ENCODE measurements at regions not wholly inside any gene's neighbourhood (a gene's known extent, or its start where the extent isn't known, plus 50 kb on each side); places are given as distances from the start of the nearest gene placed in this dataset.

DNA sequence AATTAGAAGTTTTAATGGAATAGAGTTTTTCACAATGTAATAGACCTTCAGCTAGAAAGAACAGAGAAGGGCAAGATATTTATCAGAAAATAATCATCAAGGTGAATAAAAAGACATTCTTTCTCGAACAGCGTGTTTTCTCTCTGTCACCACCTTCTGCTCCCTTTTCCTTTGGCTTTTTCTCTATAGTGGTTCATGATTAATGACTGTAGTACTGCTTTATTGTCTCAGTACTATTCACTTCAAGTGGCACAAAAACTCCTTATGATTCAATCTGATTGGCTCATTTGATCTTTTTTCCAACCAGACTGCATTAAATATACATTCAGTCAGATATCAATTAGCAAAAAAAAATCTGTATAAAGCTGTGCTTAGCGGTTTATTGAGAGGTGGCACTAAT, 516.0 kb downstream of the OTOL1 start:
- no peak for DNase-seq (ENCODE audit: extremely low spot score)
- Histone ChIP-seq H3K27ac (ENCODE audit: low read depth) (no peak overlapping the region), H3K36me3 (ENCODE audit: insufficient read depth) (no peaks in the 10 kb centered on the region), H3K4me3 (ENCODE audit: low read depth, low read length) (no peak overlapping the region), H3K4me1 (ENCODE audit: insufficient read depth) (no peaks in the 10 kb centered on the region)
- WGBS, result 90% methylated on average over 3 of the region's 3 CpGs

DNA sequence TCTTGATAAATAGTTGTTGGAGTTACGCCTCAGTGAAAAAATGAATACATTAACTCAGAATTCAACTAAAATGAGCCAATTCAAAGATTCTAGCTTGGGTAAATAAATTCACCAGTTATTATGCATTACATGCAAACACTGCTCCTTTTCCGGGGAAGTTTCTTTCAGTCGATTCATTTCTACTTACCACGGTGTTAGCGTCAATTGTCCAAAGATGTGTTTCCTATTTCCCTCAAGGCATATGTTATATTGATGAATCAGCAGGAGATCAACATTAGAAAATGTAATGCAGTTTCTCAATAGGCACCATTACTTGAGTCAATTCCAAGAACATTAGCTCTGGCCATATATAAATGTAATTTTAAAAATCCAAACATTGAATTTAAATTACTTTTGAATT, 517.7 kb downstream of the OTOL1 start:
- WGBS, result 97% methylated on average over 5 of the region's 5 CpGs
- Histone ChIP-seq H3K27ac (ENCODE audit: low read depth) (no peak overlapping the region), H3K4me1 (ENCODE audit: insufficient read depth) (no peaks in the 10 kb centered on the region), H3K4me3 (ENCODE audit: low read depth, low read length) (no peak overlapping the region), H3K36me3 (ENCODE audit: insufficient read depth) (no peaks in the 10 kb centered on the region)
- DNase-seq (ENCODE audit: extremely low spot score), result no peak

DNA sequence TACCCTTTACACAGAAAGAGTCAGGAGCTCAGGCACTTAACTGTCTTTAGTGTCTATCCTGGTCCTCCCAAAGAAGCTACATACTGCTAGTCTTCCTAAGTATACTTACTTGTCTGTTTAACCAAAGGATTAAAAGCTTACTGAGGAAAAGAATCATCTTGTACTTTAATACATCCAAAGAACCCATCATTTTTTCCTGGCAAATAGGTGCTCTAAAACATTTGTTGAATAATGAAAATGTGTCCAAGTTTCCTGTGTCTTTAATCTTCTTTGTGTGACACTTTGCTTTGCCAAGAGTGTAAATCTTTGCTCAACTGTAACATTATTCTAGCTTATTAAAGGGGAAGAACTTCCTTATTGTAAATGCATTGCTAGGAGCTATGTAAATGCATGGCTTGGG, 519.2 kb downstream of the OTOL1 start:
- no peak for DNase-seq (ENCODE audit: extremely low spot score)
- H3K27ac ChIP-seq (ENCODE audit: low read depth), result no peak overlapping the region

DNA sequence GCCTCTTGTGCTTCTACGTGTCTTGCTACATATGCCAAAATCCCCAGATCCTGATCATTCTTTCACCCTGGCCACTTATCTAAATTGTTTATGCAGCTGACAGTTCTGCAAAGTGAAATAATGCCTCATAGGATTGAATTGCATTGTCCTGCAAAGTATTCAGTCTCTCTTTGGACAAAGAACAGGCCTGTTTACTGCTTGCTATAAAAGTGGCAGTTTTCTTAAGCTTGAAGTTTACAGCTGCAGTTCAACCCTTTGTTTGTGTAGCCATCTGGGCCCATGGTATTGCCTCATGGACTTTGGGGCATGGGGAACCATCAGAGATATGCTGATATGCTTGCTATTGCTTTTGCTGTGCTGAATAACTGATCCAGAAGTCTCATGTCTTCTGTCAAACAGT, 523.2 kb downstream of the OTOL1 start:
- H3K27ac ChIP-seq (ENCODE audit: low read depth), result no peak overlapping the region
- H3K36me3 ChIP-seq (ENCODE audit: insufficient read depth), result no peaks in the 10 kb centered on the region
- no peak for DNase-seq (ENCODE audit: extremely low spot score)
- H3K4me1 ChIP-seq (ENCODE audit: insufficient read depth), result no peaks in the 10 kb centered on the region
- 59% methylated on average over 1 of the region's 1 CpG for WGBS
- no peak overlapping the region for H3K4me3 ChIP-seq (ENCODE audit: low read depth, low read length)

More for the DNA sequence above, 519.2 kb downstream of the OTOL1 start:
- no peaks in the 10 kb centered on the region for H3K4me1 ChIP-seq (ENCODE audit: insufficient read depth)
- no peaks in the 10 kb centered on the region for H3K36me3 ChIP-seq (ENCODE audit: insufficient read depth)
- H3K4me3 ChIP-seq (ENCODE audit: low read depth, low read length), result no peak overlapping the region

DNA sequence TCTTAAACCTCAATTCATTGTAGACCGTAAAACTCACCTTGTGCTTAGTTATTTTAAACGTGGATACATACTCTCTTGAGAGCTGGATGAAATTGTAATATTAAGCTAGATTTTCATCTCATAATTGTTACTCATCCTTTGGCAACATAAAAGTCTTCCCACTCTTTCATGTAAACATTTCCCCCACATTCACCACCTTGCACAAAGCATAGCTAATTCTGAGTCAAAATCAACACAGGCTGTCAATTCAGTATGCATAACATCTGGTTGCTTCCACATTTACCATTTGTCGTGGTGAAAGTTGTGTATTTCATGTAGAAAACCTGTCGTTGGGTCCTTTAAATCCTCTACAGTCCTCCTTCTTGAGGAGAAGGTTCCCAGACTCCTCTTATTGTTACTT, 524.6 kb downstream of the OTOL1 start:
- Histone ChIP-seq H3K36me3 (ENCODE audit: insufficient read depth) (no peaks in the 10 kb centered on the region), H3K27ac (ENCODE audit: low read depth) (no peak overlapping the region), H3K4me3 (ENCODE audit: low read depth, low read length) (no peak overlapping the region), H3K4me1 (ENCODE audit: insufficient read depth) (no peaks in the 10 kb centered on the region)
- 75% methylated on average over 4 of the region's 4 CpGs for WGBS
- no peak for DNase-seq (ENCODE audit: extremely low spot score)

DNA sequence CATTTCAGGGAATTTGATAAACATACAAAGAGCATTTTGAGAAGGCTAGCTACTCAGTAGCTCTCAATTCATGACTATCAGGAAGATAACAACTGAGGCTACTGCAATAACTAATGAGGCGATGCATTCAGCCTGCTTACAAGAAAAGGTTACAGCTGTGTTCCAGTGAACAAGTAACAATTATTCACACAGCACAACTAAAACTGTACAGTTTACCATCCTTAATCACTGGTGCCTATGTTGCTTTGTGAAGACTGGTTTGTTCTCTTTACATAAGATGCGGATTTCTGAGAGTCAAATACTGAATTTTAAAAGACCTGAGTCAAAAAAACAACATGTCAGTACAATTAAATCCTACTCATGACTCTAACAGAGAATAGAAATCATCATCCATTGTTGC, 526.3 kb downstream of the OTOL1 start:
- Histone ChIP-seq H3K27ac (ENCODE audit: low read depth) (no peak overlapping the region), H3K36me3 (ENCODE audit: insufficient read depth) (no peaks in the 10 kb centered on the region), H3K4me3 (ENCODE audit: low read depth, low read length) (no peak overlapping the region), H3K4me1 (ENCODE audit: insufficient read depth) (no peaks in the 10 kb centered on the region)
- DNase-seq (ENCODE audit: extremely low spot score), result no peak
- WGBS, result 92% methylated on average over 2 of the region's 2 CpGs

DNA sequence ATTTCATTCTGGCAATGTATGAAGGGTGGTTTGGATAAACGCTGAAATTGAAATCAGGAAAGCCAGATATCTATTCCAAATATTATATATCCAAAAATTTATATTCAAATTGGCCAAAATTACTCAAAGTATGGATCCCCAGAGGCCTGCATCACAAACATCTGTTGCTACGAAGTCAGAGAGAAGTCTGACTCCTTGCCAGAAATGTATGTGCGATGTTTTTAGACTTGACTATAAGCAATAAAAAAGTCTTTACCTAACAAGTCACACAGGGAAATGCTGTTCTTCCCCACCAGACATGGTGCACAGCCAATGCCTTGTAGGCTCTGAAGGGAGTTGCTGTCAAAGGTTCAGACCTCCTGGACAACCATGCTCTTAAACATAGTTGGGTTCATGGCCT, 533.1 kb downstream of the OTOL1 start:
- 75% methylated on average over 3 of the region's 3 CpGs for WGBS

DNA sequence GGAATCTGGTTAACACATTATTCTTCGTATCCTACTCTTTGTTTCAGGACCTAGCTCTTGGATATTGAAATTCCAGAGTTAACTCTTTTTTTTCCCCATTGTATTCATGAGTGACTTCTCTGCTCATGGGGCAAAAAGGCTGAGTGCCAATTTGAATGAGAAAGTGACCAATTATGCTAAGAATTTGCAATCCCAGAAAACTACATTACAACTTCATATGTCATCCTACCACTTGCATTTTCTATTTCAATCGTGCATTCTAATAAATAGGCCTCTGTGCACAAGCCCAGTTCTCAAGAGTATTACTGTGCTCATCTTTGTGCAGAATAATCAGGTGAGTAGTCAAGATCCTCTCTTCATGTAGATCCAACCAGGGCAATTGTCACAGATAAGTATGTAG, 537.8 kb downstream of the OTOL1 start:
- no peak overlapping the region for H3K27ac ChIP-seq (ENCODE audit: low read depth)
- H3K4me3 ChIP-seq (ENCODE audit: low read depth, low read length), result no peak overlapping the region
- no peaks in the 10 kb centered on the region for H3K36me3 ChIP-seq (ENCODE audit: insufficient read depth)
- H3K4me1 ChIP-seq (ENCODE audit: insufficient read depth), result no peaks in the 10 kb centered on the region
- 85% methylated on average over 2 of the region's 2 CpGs for WGBS
- no peak for DNase-seq (ENCODE audit: extremely low spot score)

More for the DNA sequence above, 533.1 kb downstream of the OTOL1 start:
- DNase-seq (ENCODE audit: extremely low spot score), result no peak
- Histone ChIP-seq H3K4me1 (ENCODE audit: insufficient read depth) (no peaks in the 10 kb centered on the region), H3K27ac (ENCODE audit: low read depth) (no peak overlapping the region), H3K36me3 (ENCODE audit: insufficient read depth) (no peaks in the 10 kb centered on the region), H3K4me3 (ENCODE audit: low read depth, low read length) (no peak overlapping the region)

DNA sequence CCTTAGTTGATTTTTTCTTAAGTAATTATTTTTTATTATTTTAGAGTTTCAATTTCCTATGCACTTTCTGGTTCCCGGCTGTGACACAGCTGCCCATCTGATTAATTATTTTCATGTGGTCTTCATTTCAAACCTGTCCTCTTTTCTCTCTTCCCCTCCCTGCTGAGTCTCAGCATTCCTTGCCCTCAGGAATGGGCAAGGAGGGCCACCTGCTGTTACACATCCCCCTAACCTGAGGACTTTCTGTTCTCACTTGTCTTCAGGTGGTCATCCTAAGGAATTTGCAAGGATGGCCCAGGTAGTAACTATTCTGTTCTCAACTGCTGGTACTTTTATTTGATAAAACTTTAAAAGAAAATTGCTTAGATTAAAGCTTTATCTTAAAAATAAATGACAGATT, 545.0 kb downstream of the OTOL1 start:
- Histone ChIP-seq H3K36me3 (ENCODE audit: insufficient read depth) (no peaks in the 10 kb centered on the region), H3K4me1 (ENCODE audit: insufficient read depth) (no peaks in the 10 kb centered on the region), H3K4me3 (ENCODE audit: low read depth, low read length) (no peak overlapping the region), H3K27ac (ENCODE audit: low read depth) (no peak overlapping the region)
- 77% methylated on average over 1 of the region's 1 CpG for WGBS
- DNase-seq (ENCODE audit: extremely low spot score), result no peak

DNA sequence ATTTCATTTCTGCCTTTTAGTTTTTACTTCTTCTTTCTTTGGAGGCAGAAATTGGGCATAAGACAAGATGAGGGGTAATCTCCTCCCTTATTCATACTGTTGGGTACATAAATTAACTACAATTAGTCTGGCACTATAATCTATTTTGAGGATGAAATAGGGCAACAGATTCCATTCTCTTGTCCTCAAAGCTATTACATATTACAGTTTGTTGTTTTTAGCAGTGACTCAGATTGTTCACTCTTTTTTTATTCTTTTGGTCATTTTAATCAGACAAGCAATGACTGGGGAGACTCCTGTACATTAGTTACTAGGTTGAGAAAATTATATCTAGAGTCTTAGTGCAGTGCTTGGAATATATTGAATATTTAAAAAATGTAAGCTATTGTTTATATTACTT, 556.0 kb downstream of the OTOL1 start:
- Histone ChIP-seq H3K27ac (ENCODE audit: low read depth) (no peak overlapping the region), H3K4me3 (ENCODE audit: low read depth, low read length) (no peak overlapping the region), H3K36me3 (ENCODE audit: insufficient read depth) (no peaks in the 10 kb centered on the region), H3K4me1 (ENCODE audit: insufficient read depth) (no peaks in the 10 kb centered on the region)
- no peak for DNase-seq (ENCODE audit: extremely low spot score)

DNA sequence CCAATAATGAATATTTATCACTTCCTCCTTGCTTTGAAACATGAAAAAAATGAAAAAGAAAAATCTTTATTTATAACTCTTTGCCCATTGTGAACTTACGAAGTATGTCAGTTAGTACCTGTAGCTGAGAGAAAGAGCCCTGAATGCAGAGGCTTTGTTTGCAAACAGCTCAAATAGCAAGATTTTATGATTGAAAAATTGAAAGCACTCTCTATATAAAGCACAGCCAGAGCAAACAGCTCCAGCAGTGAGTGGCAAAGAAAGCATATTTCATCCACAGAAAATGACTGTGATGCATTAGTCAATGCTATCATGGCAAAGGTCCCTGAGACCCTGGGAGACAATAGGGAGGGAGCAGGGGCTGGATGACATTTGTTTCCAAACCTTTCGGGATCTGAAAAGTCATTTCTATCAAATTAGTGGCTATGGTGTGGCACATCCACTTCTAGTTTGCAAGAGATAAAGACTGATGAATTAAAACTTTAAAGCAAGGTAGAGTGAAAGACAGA, 576.1 kb downstream of the OTOL1 start:
- H3K27ac ChIP-seq (ENCODE audit: low read depth), result no peak overlapping the region
- H3K36me3 ChIP-seq (ENCODE audit: insufficient read depth), result no peaks in the 10 kb centered on the region
- no peak overlapping the region for H3K4me3 ChIP-seq (ENCODE audit: low read depth, low read length)
- no peaks in the 10 kb centered on the region for H3K4me1 ChIP-seq (ENCODE audit: insufficient read depth)
- WGBS, result 66% methylated on average over 2 of the region's 2 CpGs
- no peak for DNase-seq (ENCODE audit: extremely low spot score)

DNA sequence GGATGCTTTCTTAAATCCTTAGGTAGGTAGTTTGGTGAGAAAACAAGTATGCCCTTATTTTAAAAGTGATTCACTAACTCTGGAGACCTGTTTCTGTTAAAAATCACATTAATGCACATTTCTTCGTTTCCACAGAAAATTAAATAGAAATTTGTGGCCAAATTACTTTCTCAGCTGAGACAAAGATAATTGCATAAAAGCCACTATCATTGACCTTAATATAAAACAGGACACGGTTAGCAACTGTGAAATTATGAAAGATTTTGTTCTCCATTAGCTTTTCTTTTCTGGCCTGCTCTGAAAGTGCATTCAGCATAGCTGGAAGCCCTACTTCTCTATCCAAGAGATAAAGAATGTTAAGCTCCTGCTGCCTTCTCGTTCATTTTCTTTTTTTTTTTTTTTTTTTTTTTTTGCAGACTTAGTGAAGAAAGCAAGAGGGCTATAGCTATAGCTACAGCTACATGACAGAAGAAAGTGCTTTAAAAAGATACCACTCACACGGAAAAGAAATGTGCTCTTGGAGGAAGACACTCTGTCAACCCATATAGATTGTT, 576.9 kb downstream of the OTOL1 start:
- 46% methylated on average over 4 of the region's 4 CpGs for WGBS
- no peaks in the 10 kb centered on the region for H3K4me1 ChIP-seq (ENCODE audit: insufficient read depth)
- no peak for DNase-seq (ENCODE audit: extremely low spot score)
- H3K4me3 ChIP-seq (ENCODE audit: low read depth, low read length), result no peak overlapping the region
- H3K36me3 ChIP-seq (ENCODE audit: insufficient read depth), result no peaks in the 10 kb centered on the region
- H3K27ac ChIP-seq (ENCODE audit: low read depth), result no peak overlapping the region

DNA sequence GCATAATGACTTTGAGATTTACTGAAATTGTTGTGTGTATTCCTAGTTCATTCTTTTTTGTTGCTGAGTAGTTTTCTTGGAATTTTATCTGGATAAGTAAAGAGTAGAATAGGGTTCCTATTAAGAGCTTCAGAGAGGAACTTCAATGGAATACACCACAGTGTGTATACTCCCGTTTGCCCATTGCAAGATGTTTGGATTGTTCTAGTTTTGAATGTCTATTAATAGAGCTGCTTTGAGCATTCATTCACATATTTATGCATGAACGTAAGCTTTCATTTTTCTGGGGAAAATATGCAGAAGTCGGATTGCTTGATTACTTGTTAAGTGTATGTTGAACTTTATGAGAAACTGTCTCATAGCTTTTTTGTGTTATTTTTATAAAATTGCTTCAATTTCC, 580.5 kb downstream of the OTOL1 start:
- H3K27ac ChIP-seq (ENCODE audit: low read depth), result no peak overlapping the region
- no peak for DNase-seq (ENCODE audit: extremely low spot score)
- H3K4me3 ChIP-seq (ENCODE audit: low read depth, low read length), result no peak overlapping the region
- WGBS, result 84% methylated on average over 3 of the region's 3 CpGs
- no peaks in the 10 kb centered on the region for H3K36me3 ChIP-seq (ENCODE audit: insufficient read depth)
- no peaks in the 10 kb centered on the region for H3K4me1 ChIP-seq (ENCODE audit: insufficient read depth)

DNA sequence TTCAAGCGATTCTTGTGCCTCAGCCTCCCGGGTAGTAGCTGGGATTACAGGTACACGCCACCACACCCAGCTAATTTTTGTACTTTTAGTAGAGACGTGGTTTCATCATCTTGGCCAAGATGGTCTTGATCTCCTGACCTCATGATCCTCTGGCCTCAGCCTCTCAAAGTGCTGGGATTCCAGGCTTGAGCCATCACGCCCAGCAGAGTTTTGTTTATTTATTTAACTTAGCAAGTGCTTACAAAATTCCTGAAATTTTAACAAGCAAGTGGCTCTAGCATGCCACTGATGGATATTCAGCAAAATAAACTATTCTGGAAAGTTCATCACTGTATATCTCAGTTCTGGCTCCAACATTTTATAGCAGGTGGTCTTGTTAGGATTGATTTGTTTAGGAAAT, 585.9 kb downstream of the OTOL1 start:
- DNase-seq (ENCODE audit: extremely low spot score), result no peak
- H3K27ac ChIP-seq (ENCODE audit: low read depth), result no peak overlapping the region
- no peaks in the 10 kb centered on the region for H3K36me3 ChIP-seq (ENCODE audit: insufficient read depth)
- H3K4me1 ChIP-seq (ENCODE audit: insufficient read depth), result no peaks in the 10 kb centered on the region
- 79% methylated on average over 5 of the region's 5 CpGs for WGBS
- no peak overlapping the region for H3K4me3 ChIP-seq (ENCODE audit: low read depth, low read length)

DNA sequence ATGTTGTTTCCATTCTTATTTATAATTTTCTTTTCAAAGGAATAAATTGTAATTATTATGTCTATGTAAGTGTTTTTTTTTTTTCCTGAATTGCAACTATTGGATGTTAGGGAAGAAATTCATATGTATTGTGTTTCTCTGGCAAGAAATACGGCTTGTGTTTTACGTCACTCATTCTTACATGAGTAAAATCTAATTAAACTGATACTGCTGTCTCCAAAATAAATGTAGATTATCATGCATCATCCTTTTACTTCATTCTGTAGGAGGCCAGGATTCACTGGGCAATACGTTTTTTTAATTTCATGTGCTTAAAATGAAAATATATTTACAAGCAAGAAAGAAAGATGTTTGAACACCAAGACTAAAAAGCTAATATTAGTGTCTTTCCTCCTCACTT, 590.8 kb downstream of the OTOL1 start:
- Histone ChIP-seq H3K4me1 (ENCODE audit: insufficient read depth) (no peaks in the 10 kb centered on the region), H3K4me3 (ENCODE audit: low read depth, low read length) (no peak overlapping the region), H3K36me3 (ENCODE audit: insufficient read depth) (no peaks in the 10 kb centered on the region), H3K27ac (ENCODE audit: low read depth) (no peak overlapping the region)
- WGBS, result 47% methylated on average over 3 of the region's 3 CpGs
- no peak for DNase-seq (ENCODE audit: extremely low spot score)
